ENCODE measurements at regions not wholly inside any gene's neighbourhood (a gene's known extent, or its start where the extent isn't known, plus 50 kb on each side); places are given as distances from the start of the nearest gene placed in this dataset.

GRCh38 chr5:164637931-164638521 is 1132.6 kb downstream of the MAT2B start:
- intact Hi-C loops (cut with micrococcal nuclease), result no loop called here
- Histone ChIP-seq H3K27ac (ENCODE audit: low read length) (no peak overlapping the region), H3K27me3 (ENCODE audit: control insufficient read depth, insufficient read depth, low read length) (no peaks in the 10 kb centered on the region), H3K4me3 (ENCODE audit: low read length) (no peak overlapping the region), H3K9me3 (ENCODE audit: control insufficient read depth, insufficient read depth, low read length) (no peaks in the 10 kb centered on the region), H3K36me3 (ENCODE audit: control insufficient read depth, insufficient read depth, low read length) (no peaks in the 10 kb centered on the region), H3K4me1 (ENCODE audit: control insufficient read depth, insufficient read depth, low read length) (no peaks in the 10 kb centered on the region)
- TF ChIP-seq CTCF (IDR thresholded peaks at IDR 0.05), result no peak
- no peaks in the 10 kb centered on the region for H3K36me3 Mint-ChIP-seq
- no peaks in the 10 kb centered on the region for H3K4me1 Mint-ChIP-seq
- 77% methylated on average over 4 of the region's 4 CpGs for WGBS (ENCODE audit: insufficient coverage)
- H3K4me3 Mint-ChIP-seq, result no peak overlapping the region
- peaks cover 0 to 2% of the 10 kb centered on the region in 2 donors for H3K9me3 Mint-ChIP-seq
- DNase-seq (no peak), ATAC-seq (no peak)
- H3K27me3 Mint-ChIP-seq (ENCODE audit: low read depth in 2 of 2), result no peaks in the 10 kb centered on the region
- H3K27ac Mint-ChIP-seq, result no peak overlapping the region

- Mint-ChIP-seq H3K4me1 (no peaks in the 10 kb centered on the region), H3K36me3 (peaks cover 2% of the 10 kb centered on the region), H3K9me3 (peaks cover 10 to 12% of the 10 kb centered on the region in 2 donors), H3K27me3 (ENCODE audit: low read depth in 2 of 2) (no peaks in the 10 kb centered on the region), H3K27ac (no peak overlapping the region), H3K4me3 (no peak overlapping the region)
- no peaks in the 10 kb centered on the region for H3K27me3 ChIP-seq (ENCODE audit: control insufficient read depth, insufficient read depth, low read length)
- no peak overlapping the region for H3K27ac ChIP-seq (ENCODE audit: low read length)
- no peak for DNase-seq
- ATAC-seq, result no peak
- H3K9me3 ChIP-seq (ENCODE audit: control insufficient read depth, insufficient read depth, low read length), result no peaks in the 10 kb centered on the region
- H3K4me1 ChIP-seq (ENCODE audit: control insufficient read depth, insufficient read depth, low read length), result no peaks in the 10 kb centered on the region
- no peaks in the 10 kb centered on the region for H3K36me3 ChIP-seq (ENCODE audit: control insufficient read depth, insufficient read depth, low read length)
- no peak for TF ChIP-seq CTCF (IDR thresholded peaks at IDR 0.05)
- intact Hi-C loops (cut with micrococcal nuclease), result no loop called here
- no peak overlapping the region for H3K4me3 ChIP-seq (ENCODE audit: low read length)
Observed at GRCh38 chr5:164649266-164649665, 1143.8 kb downstream of the MAT2B start.

- Histone ChIP-seq H3K27ac (ENCODE audit: low read length) (no peak overlapping the region), H3K4me1 (ENCODE audit: control insufficient read depth, insufficient read depth, low read length) (no peaks in the 10 kb centered on the region), H3K36me3 (ENCODE audit: control insufficient read depth, insufficient read depth, low read length) (no peaks in the 10 kb centered on the region), H3K9me3 (ENCODE audit: control insufficient read depth, insufficient read depth, low read length) (no peaks in the 10 kb centered on the region), H3K4me3 (ENCODE audit: low read length) (no peak overlapping the region), H3K27me3 (ENCODE audit: control insufficient read depth, insufficient read depth, low read length) (no peaks in the 10 kb centered on the region)
- H3K27ac Mint-ChIP-seq, result no peak overlapping the region
- no peak for TF ChIP-seq CTCF (IDR thresholded peaks at IDR 0.05)
- H3K9me3 Mint-ChIP-seq, result peaks cover 11 to 17% of the 10 kb centered on the region in 2 donors
- WGBS (ENCODE audit: insufficient coverage), result 100% methylated on average over 1 of the region's 1 CpG
- no peak for ATAC-seq
- peaks cover 9% of the 10 kb centered on the region for H3K36me3 Mint-ChIP-seq
- intact Hi-C loops (cut with micrococcal nuclease), result no loop called here
- DNase-seq, result no peak
- no peaks in the 10 kb centered on the region for H3K27me3 Mint-ChIP-seq (ENCODE audit: low read depth in 2 of 2)
- H3K4me1 Mint-ChIP-seq, result no peaks in the 10 kb centered on the region
- no peak overlapping the region for H3K4me3 Mint-ChIP-seq
Observed at GRCh38 chr5:164650427-164650826, 1145.0 kb downstream of the MAT2B start.

- no peaks in the 10 kb centered on the region for H3K4me1 ChIP-seq (ENCODE audit: control insufficient read depth, insufficient read depth, low read length)
- H3K27ac ChIP-seq (ENCODE audit: low read length), result no peak overlapping the region
- no peaks in the 10 kb centered on the region for H3K4me1 Mint-ChIP-seq
- TF ChIP-seq CTCF (IDR thresholded peaks at IDR 0.05), result no peak
- H3K27me3 Mint-ChIP-seq (ENCODE audit: low read depth in 2 of 2), result no peaks in the 10 kb centered on the region
- no peak overlapping the region for H3K27ac Mint-ChIP-seq
- H3K4me3 Mint-ChIP-seq, result no peak overlapping the region
- 72% methylated on average over 6 of the region's 7 CpGs for WGBS (ENCODE audit: insufficient coverage)
- no peaks in the 10 kb centered on the region for H3K9me3 ChIP-seq (ENCODE audit: control insufficient read depth, insufficient read depth, low read length)
- H3K4me3 ChIP-seq (ENCODE audit: low read length), result no peak overlapping the region
- H3K36me3 ChIP-seq (ENCODE audit: control insufficient read depth, insufficient read depth, low read length), result no peaks in the 10 kb centered on the region
- intact Hi-C loops (cut with micrococcal nuclease), result no loop called here
- H3K27me3 ChIP-seq (ENCODE audit: control insufficient read depth, insufficient read depth, low read length), result no peaks in the 10 kb centered on the region
- peaks cover 11 to 17% of the 10 kb centered on the region in 2 donors for H3K9me3 Mint-ChIP-seq
- DNase-seq, result no peak
- peaks cover 9% of the 10 kb centered on the region for H3K36me3 Mint-ChIP-seq
- no peak for ATAC-seq
Observed at GRCh38 chr5:164651546-164652275, 1146.3 kb downstream of the MAT2B start.

Measured in natural killer cell (primary cell).